ENCODE measurements at regions not wholly inside any gene's neighbourhood (a gene's known extent, or its start where the extent isn't known, plus 50 kb on each side); places are given as distances from the start of the nearest gene placed in this dataset.
"Not testable (repeated sequence)": the region's sequence is repeated elsewhere in the genome, so short reads cannot be mapped to it uniquely, and the experiment has no call there.

DNA sequence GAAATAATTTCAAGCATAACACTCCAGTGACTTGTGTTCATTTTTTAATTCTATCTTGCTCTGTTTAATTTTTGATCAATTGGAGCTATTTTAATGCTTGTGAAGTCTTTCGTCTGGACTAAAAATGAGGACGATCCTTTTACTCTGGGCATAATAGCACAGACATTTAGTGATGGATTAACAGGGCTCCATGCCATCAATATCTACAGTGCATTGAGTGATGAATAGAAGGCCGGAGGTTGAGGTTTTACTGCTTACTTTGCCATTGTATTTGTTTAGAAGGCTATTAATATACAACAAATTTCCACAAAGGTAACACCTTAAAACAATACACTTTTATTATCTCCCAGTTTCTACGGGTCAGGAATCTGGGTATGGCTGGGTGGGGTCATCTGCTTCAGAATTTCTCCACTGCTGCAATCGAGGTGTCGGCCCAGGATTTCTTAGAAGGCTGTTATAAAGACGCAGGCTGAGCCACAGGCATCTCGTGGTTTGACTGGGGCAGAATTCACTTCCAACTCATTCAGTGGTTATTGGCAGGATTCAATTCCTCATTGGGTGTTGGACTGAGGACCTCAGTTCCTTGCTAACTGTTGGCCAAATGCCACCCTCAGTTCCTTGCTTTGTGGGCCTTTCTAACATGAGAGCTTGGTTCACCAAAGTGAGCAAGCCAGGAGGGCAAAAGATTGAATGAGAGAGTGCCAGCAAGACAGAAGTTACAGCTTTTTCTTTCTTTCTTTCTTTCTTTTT is 265.4 kb upstream of the VLDLR start:
- DNase-seq, result no peak

DNA sequence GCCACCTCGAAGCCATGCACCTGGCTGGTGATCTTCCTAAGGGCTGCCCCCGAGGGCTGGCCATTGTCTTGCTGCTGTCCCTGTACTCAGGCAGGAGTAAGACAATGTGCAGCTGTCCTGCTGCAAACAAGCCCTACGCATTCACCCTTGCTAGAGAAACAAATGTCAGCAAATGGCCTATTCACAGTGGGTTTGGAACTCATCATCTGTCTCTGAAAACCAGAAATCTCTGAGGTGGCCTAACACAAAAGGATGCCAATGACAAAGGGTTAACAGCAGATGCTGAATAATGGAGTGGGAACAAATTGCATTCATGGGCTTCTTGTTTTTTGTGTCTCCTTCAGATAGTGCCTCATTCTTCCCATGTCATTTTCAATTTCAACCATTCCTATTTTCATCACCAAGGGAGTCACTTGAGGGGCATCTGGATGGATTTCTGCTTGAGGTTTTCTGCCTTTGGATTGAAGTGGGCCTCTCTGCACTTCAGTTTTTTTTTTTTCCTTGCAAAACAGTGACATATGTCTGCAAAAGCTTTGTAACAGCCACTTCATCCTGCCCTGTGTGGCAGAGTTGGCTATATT is 261.6 kb upstream of the VLDLR start:
- peak; percentile 30 to 79 for DNase-seq

DNA sequence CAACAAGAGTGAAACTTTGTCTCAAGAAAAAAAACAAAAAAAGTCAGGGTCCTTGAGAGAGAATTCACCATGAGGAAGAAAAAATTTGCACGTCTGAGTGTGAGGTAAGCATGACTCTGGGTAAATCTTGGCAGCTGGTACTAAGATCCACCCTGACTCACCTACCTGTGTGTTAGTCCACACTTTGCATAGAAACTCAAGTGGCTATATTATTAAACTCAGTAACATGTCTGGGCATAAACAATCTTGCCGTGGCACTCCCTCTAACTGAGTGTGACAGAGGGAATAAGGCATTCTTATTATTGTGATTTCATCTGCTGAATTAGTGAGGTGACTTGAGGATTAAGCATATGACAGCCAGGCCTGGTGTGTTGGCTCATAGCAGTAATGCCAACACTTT is 259.4 kb upstream of the VLDLR start:
- DNase-seq, result no peak

- no peak for DNase-seq
These were observed 258.3 kb upstream of the VLDLR start for GRCh38 chr9:2363138-2363745.

DNA sequence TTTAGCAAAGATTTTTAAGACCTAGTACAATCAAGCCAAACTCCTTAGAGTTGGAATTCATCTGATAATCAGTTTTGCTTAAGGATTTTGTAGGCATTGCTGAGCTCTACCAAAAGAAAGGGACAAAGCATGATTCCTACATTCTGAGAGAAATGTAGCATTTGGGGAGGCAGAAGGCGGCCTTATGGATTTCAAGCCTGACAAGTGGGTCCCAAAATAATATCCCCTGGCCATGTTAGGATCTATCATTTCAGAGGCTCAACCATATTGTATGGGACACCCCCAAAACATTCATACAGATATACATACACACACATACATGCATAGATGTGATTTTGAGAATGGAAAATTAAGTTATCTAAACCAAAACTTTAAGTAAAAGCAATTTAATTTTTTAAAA is 257.8 kb upstream of the VLDLR start:
- DNase-seq, result no peak

GRCh38 chr9:2367970-2368369 is 253.6 kb upstream of the VLDLR start:
- no peak for DNase-seq

DNA sequence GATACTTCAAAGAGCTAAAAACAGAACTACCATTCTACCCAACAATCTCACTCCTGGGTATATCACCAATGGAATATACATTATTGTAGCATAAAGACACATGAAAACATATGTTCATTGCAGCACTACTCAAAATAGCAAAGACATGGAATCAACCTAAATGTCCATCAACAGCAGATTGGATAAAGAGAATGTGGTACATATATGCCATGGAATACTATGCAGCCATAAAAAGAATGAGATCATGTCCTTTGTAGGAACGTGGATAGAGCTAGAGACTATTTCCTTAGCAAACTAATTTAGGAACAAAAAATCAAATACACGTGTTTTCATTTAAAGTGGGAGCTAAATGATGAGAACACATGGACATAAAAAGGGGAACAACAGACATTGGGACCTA is 247.9 kb upstream of the VLDLR start:
- DNase-seq, result no peak

GRCh38 chr9:2375114-2375513 is 246.5 kb upstream of the VLDLR start:
- no peak for DNase-seq

GRCh38 chr9:2377117-2377516 is 244.5 kb upstream of the VLDLR start:
- no peak for DNase-seq

GRCh38 chr9:2377834-2378233 is 243.8 kb upstream of the VLDLR start:
- DNase-seq, result no peak

DNA sequence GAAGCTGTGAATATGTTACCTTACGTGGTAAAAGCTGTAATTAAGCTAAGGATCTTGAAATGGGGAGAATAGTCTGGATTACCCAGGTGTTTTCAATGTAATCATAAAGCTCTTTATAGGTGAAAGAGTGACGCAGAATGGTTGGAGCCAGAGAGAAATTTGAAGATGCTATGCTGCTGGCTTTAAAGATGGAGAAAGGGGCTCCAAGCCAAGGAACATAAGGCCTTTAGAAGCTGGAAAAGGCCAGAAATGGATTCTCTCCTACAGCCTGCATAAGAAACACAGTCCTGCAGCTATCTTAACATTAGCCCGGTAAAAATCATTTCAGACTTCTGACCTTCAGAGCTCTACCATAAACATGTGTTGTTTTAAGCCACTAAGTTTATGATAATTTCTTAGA is 243.3 kb upstream of the VLDLR start:
- DNase-seq, result no peak

- no peak for DNase-seq
These were observed 242.8 kb upstream of the VLDLR start for GRCh38 chr9:2378816-2379215.

GRCh38 chr9:2384741-2385140 is 236.8 kb upstream of the VLDLR start:
- DNase-seq, result no peak

DNA sequence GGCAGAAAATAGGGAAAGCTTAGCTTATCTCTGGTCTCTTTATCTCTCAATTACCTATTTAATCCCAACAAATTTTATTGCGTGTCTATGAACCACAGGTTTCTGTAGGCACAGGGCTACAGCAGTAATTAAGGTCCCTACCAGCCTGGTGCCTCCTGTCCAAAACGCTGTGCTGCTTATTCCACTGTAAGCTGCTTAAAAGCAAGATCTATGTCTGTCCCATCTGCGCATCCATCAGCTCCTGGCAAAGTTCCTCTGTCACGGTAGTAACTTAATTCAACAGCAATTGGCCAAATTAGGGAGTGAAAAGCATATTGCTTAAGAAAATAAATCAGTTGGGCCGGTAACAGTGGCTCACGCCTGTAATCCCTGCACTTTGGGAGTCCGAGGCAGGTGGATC is 235.8 kb upstream of the VLDLR start:
- peak; percentile 41 to 81 for DNase-seq

- DNase-seq, result no peak
These were observed 235.0 kb upstream of the VLDLR start for GRCh38 chr9:2386566-2386965.

DNA sequence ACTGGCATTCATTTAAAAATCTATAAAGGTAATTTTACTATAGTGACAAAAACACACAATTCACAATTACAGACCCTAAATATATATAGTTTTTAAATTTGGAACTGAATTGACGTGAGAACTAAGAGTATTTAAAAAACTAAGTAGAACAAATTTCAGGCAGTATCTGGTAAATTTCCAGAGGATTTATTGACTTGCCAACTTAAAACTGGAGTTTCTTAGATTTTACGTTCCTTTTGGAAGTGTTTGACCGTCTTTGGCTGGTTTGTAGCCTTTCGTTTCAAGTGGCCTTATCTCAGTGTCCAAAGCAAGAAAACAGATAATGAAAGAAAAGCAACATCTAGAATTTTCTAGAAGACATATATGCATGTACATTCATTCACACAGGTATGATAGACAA is 234.4 kb upstream of the VLDLR start:
- DNase-seq, result no peak

DNA sequence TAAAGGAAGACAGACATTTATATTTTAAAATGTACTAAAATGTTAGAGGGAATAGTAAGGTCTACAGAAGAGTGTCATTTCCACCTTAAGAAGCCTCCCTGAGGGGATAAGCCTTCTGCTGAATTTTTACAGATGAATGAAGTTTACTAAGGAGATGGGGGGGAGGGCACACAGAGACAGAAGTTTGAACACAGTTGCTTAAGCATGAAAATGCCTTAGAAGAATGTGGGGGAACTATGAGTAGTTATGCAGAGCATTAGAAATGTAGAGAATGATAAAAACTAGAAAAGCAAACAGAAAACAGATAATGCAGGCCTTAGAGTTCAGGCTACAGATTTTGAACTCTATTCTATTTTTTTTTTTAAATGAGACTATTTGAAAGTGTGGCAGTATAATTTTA is 232.2 kb upstream of the VLDLR start:
- DNase-seq, result no peak

GRCh38 chr9:2390028-2390427 is 231.6 kb upstream of the VLDLR start:
- no peak for DNase-seq

DNA sequence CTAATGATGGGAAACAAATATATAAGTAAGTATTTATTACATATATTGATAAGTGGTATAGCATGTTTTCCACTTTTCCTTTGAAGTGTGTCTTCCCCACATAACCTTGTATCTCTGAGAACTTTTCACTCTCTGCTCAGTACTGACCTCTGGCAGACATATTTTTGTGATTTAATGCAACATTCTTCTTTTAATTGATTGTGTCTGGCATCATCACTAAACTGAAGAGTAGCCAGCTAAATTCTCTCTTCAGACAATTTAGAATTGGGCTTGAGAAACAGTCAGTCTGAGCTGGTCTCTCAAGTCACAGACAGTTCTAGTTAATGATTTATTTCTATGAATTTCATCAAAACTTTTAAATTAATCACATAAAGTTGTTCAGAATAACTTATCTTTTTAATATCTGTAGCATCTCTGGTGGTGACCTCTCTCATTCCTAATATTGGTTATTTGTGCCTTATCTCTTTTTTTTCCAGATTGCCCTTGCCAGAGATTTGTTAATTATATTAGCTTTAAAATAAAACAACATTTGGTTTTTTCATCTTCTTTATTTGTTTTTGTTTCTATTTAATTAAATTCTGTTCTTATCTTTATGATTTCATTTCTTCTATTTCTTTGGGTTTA is 230.0 kb upstream of the VLDLR start:
- DNase-seq, result not testable (repeated sequence)

DNA sequence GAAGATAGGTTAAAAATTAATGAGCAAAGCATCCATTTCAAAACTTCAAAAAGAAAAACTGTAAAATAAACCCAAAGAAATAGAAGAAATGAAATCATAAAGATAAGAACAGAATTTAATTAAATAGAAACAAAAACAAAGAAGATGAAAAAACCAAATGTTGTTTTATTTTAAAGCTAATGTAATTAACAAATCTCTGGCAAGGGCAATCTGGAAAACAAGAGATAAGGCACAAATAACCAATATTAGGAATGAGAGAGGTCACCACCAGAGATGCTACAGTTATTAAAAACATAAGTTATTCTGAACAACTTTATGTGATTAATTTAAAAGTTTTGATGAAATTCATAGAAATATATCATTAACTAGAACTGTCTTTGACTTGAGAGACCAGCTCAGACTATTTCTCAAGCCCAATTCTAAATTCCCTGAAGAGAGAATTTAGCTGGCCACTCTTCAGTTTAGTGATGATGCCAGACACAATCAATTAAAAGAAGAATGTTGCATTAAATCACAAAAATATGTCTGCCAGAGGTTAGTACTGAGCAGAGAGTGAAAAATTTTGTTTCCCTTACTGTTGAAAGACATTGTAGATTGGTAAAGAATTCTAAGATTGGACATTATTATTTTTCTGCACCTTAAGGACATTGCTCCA is 227.4 kb upstream of the VLDLR start:
- not testable (repeated sequence) for DNase-seq

GRCh38 chr9:2395814-2396612 is 225.6 kb upstream of the VLDLR start:
- DNase-seq, result no peak

DNA sequence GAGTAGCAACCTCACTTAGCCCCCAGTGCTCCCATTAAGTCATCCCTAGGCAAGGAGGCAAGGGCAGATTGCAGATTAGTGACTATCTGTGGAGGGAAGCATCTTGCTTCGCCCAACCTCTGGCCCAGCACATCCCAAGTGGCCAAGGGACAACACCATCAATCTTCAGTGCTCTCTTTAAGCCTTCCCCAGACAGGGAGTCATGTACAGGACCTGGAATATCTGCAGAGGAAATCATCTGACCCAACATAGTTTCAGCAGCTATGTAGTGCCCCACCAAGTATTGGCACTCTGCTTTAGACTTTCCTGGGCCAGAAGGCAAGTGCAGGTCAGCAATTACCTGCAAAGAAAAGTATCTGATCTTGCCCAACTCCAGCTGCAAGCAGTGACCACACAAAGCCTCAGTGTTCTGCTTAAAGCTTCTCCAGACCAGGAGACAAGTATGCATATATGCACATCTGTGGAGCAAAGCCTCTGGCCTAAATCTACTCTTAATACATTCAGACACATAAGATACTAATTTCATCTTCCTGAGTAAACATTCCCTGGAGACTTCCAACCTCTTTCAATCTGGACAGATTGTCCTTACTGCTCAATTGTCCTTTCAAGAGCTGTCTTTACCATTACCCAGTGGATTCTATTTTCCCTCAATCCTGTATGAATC is 224.8 kb upstream of the VLDLR start:
- DNase-seq, result no peak

Measured in NCI-H446 (cell line).